Ovary (tissue), 7 donors: ENCODE measurements at regions not wholly inside any gene's neighbourhood (a gene's known extent, or its start where the extent isn't known, plus 50 kb on each side); places are given as distances from the start of the nearest gene placed in this dataset.

ENCODE experiments used
- DNase-seq, 5 donors: peaks; one replicate each; pipeline ENCODE4 v3.0.0-alpha.2; 2019 to 2020
- H3K27ac ChIP-seq, 2 donors: fragments of 200-600 bp; one replicate each; pipeline versions ENCODE4 v1.5.1 to v1.8.0; 2019 to 2022
- H3K27me3 ChIP-seq: fragments of 200-600 bp; one replicate; pipeline ENCODE4 v1.8.0; 2022
- H3K36me3 ChIP-seq: fragments of 200-600 bp; sonication (generic); one replicate; pipeline ENCODE4 v1.5.1; 2019
- H3K4me1 ChIP-seq: one replicate; pipeline ENCODE4 v1.8.1; 2013; ENCODE audit warnings: mild to moderate bottlenecking, moderate library complexity; ENCODE audit not compliant: insufficient read depth
- H3K4me3 ChIP-seq: fragments of 200-600 bp; sonication (generic); one replicate; pipeline ENCODE4 v1.5.1; 2017
- H3K9me3 ChIP-seq, 2 donors: fragments of 200-600 bp in 1 of 2; sonication (generic) in 1 of 2; one replicate each; pipeline versions ENCODE4 v1.5.1 to v1.8.1; 2013 to 2019; ENCODE audit warnings: mild to moderate bottlenecking in 1 of 2, moderate library complexity in 1 of 2
- EP300 ChIP-seq: sonication (generic); formaldehyde crosslinking; IDR thresholded peaks from one replicate; pipeline ENCODE4 v1.6.1; 2017; ENCODE audit warnings: antibody characterized with exemption
- POLR2A ChIP-seq: fragments of 450-650 bp; IDR thresholded peaks from one replicate; pipeline ENCODE4 v1.6.1; 2017; ENCODE audit warnings: antibody characterized with exemption, mild to moderate bottlenecking, moderate library complexity
- WGBS, 3 donors: extraction: QIAGEN DNeasy Blood & Tissue Kit in 1 of 3; methylation state at CpG; one replicate each; pipeline versions ENCODE4 v1.1.5 to v1.1.7; 2013 to 2017; 5-methylcytosine and 5-hydroxymethylcytosine counted together
- intact Hi-C, 4 donors: fragments of 100-400 bp; cut with DNase I; formaldehyde crosslinking; loops; one replicate each; pipeline versions ENCODE4 v1.11.0 to v1.15.1; 2022 to 2023
- TF ChIP-seq, protein P1 (sequence below), 3 donors: fragments of 450-650 bp in 2 of 3; fragments of 200-600 bp in 1 of 3; IDR thresholded peaks; one replicate each; pipeline versions ENCODE4 v1.5.1 to v1.8.0; 2016 to 2022; ENCODE audit warnings: antibody characterized with exemption in 3 of 3, mild to moderate bottlenecking in 1 of 3
- donor health status: DM: no; HTN: no; CAD: no; lungs with moderate emphysema.
- donor health status: DM: no; HTN: no; CAD: no.
- donor health status: Bipolar disorder and iron deficiency.
- donor health status: DM: no; HTN: no; CAD: no.
- donor health status: DM: yes; HTN: yes; CAD: no.

DNA sequence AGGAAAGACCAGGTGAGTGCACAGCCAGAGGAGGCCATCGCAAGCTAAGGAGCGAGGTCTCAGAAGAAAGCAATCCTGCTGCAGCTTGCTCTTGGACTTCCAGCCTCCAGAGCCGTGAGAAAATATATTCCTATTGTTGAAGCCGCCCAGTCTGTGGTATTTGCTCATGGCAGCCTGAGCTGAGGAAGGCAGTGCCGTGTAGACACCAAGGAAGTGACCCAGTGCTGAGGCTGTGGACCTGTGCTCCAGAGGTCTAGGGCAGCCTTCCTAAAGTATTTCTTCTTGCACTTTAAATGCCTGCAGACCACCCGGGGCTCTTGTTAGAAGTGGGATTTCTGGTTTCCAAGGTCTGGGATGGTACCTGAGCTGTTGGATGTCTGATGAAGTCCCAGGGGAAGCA is 158.5 kb upstream of the KL start:
- no peak for DNase-seq
- no peaks in the 10 kb centered on the region for H3K36me3 ChIP-seq
- H3K9me3 ChIP-seq: peaks cover 0 to 4% of the 10 kb centered on the region in 2 donors
- no peaks in the 10 kb centered on the region for H3K27me3 ChIP-seq
- H3K27ac ChIP-seq: no peak overlapping the region
- H3K4me1 ChIP-seq: no peaks in the 10 kb centered on the region
- 89 to 98% (median 96%) methylated on average over 6 of the region's 6 CpGs for WGBS, 3 donors
- intact Hi-C loops: no loop called here
- no peak overlapping the region for H3K4me3 ChIP-seq
- TF ChIP-seq POLR2A: no peak
- TF ChIP-seq, protein P1, sequence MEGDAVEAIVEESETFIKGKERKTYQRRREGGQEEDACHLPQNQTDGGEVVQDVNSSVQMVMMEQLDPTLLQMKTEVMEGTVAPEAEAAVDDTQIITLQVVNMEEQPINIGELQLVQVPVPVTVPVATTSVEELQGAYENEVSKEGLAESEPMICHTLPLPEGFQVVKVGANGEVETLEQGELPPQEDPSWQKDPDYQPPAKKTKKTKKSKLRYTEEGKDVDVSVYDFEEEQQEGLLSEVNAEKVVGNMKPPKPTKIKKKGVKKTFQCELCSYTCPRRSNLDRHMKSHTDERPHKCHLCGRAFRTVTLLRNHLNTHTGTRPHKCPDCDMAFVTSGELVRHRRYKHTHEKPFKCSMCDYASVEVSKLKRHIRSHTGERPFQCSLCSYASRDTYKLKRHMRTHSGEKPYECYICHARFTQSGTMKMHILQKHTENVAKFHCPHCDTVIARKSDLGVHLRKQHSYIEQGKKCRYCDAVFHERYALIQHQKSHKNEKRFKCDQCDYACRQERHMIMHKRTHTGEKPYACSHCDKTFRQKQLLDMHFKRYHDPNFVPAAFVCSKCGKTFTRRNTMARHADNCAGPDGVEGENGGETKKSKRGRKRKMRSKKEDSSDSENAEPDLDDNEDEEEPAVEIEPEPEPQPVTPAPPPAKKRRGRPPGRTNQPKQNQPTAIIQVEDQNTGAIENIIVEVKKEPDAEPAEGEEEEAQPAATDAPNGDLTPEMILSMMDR (IDR thresholded peaks at IDR 0.05): no peak
- no peak for TF ChIP-seq EP300

DNA sequence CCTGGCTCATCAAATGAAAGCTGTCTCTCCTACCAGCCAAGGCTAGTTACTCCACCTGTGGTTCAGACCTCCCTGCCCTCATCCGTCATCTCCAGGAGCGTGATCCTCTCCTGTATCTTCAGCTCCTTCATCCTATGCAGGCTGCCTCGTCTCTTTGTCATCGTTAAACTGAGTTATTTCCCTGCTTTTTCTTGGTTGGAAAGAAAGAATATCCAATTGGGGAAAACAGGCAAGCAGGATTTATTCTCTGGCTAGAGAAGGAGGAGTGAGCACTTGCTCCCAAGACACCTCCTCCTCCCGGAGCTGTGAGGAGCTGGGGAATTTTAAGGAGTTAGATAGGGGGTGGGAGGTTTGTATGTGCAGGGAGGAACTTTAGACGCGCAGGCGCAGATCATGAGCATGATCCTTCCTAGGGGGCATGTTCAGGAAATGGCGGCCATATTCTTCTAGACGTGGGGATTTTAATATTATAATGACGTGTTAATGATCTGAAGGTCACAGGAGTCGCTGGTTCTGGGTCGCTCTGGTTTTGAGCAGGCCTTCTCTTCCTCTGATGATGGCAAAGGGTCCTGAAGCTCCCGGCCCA is 156.4 kb upstream of the KL start:
- Histone ChIP-seq H3K27me3 (no peaks in the 10 kb centered on the region), H3K9me3 (peaks cover 0 to 4% of the 10 kb centered on the region in 2 donors), H3K4me1 (no peaks in the 10 kb centered on the region), H3K4me3 (no peak overlapping the region), H3K27ac (no peak overlapping the region), H3K36me3 (no peaks in the 10 kb centered on the region)
- no peak for DNase-seq
- intact Hi-C loops: no loop called here
- no peak for TF ChIP-seq POLR2A
- TF ChIP-seq, protein P1 (IDR thresholded peaks at IDR 0.05): no peak
- TF ChIP-seq EP300: no peak
- WGBS, 3 donors: 81 to 87% (median 86%) methylated on average over 14 of the region's 14 CpGs

DNA sequence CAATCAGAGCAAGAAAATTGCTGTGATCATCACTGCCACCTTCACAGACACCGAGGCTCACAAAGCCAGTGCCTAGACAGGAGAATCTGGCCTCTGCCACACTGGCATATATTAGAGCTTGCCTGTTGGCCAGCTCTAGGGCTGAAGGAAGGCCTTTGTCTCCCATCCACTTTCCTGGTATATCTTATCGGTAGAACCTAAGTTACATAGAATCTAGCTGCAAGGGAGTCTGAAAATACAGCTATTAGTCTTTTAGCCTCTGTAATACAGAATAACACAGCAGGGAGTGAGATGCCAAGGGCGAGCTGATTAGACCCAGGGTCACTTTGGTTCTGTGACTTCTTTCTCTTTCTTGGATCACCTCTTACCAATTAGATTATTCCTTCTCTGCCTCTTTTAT is 154.9 kb upstream of the KL start:
- Histone ChIP-seq H3K4me3 (no peak overlapping the region), H3K27ac (no peak overlapping the region), H3K27me3 (no peaks in the 10 kb centered on the region), H3K36me3 (no peaks in the 10 kb centered on the region), H3K9me3 (peaks cover 0 to 4% of the 10 kb centered on the region in 2 donors), H3K4me1 (no peaks in the 10 kb centered on the region)
- TF ChIP-seq, protein P1 (IDR thresholded peaks at IDR 0.05): no peak
- TF ChIP-seq POLR2A (no peak), EP300 (no peak)
- intact Hi-C loops: no loop called here
- 93 to 97% (median 93%) methylated on average over 3 of the region's 3 CpGs for WGBS, 3 donors
- no peak for DNase-seq

DNA sequence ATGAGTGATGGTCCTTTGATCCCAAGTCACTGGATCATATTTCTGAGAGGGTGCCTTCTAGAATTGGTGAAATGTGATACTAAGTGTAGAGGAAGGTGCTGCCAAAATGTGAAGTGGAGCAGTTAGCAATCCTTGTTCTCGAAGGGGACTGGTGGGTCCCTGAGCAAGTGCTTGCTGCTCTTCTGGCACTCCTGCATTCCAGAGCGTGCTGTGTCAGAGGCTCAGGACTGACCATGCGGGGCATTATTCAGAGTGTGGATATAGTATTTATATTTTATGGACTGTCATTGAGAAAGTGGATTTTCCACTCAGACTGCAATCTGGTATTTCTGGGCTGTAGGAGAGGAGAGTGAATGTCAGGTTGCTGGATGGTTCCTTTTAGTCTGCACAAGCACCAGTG is 152.6 kb upstream of the KL start:
- H3K36me3 ChIP-seq: no peaks in the 10 kb centered on the region
- WGBS, 3 donors: 76 to 97% (median 93%) methylated on average over 3 of the region's 3 CpGs
- H3K4me3 ChIP-seq: no peak overlapping the region
- no peaks in the 10 kb centered on the region for H3K27me3 ChIP-seq
- H3K9me3 ChIP-seq: peaks cover 0 to 4% of the 10 kb centered on the region in 2 donors
- intact Hi-C loops: no loop called here
- no peak overlapping the region for H3K27ac ChIP-seq
- no peak for DNase-seq
- H3K4me1 ChIP-seq: no peaks in the 10 kb centered on the region
- TF ChIP-seq POLR2A: no peak
- TF ChIP-seq, protein P1 (IDR thresholded peaks at IDR 0.05): no peak
- TF ChIP-seq EP300: no peak
